Tibial nerve (tissue), 3 donors: ENCODE measurements at regions not wholly inside any gene's neighbourhood (a gene's known extent, or its start where the extent isn't known, plus 50 kb on each side); places are given as distances from the start of the nearest gene placed in this dataset.

Experiments used
- POLR2A ChIP-seq, 2 donors: fragments of 450-650 bp; IDR thresholded peaks; one replicate each; pipeline ENCODE4 v1.6.1; 2017; ENCODE audit warnings: antibody characterized with exemption in 2 of 2, mild to moderate bottlenecking in 2 of 2, moderate library complexity in 2 of 2
- TF ChIP-seq, protein P1 (sequence below), 5 experiments: fragments of 200-600 bp in 3 of 5; fragments of 450-650 bp in 2 of 5; sonication (generic) in 3 of 5; IDR thresholded peaks; one replicate each; pipeline ENCODE4 v1.5.1; 2016 to 2019; ENCODE audit warnings: antibody characterized with exemption in 5 of 5, mild to moderate bottlenecking in 3 of 5, moderate library complexity in 2 of 5

GRCh38 chr9:81145331-81145963 lies 543.9 kb downstream of the TLE1 start:
- TF ChIP-seq, protein P1, sequence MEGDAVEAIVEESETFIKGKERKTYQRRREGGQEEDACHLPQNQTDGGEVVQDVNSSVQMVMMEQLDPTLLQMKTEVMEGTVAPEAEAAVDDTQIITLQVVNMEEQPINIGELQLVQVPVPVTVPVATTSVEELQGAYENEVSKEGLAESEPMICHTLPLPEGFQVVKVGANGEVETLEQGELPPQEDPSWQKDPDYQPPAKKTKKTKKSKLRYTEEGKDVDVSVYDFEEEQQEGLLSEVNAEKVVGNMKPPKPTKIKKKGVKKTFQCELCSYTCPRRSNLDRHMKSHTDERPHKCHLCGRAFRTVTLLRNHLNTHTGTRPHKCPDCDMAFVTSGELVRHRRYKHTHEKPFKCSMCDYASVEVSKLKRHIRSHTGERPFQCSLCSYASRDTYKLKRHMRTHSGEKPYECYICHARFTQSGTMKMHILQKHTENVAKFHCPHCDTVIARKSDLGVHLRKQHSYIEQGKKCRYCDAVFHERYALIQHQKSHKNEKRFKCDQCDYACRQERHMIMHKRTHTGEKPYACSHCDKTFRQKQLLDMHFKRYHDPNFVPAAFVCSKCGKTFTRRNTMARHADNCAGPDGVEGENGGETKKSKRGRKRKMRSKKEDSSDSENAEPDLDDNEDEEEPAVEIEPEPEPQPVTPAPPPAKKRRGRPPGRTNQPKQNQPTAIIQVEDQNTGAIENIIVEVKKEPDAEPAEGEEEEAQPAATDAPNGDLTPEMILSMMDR (IDR thresholded peaks at IDR 0.05), result no peak
- no peak for TF ChIP-seq POLR2A (IDR thresholded peaks at IDR 0.05)
